ENCODE measurements at regions not wholly inside any gene's neighbourhood (a gene's known extent, or its start where the extent isn't known, plus 50 kb on each side); places are given as distances from the start of the nearest gene placed in this dataset.

DNA sequence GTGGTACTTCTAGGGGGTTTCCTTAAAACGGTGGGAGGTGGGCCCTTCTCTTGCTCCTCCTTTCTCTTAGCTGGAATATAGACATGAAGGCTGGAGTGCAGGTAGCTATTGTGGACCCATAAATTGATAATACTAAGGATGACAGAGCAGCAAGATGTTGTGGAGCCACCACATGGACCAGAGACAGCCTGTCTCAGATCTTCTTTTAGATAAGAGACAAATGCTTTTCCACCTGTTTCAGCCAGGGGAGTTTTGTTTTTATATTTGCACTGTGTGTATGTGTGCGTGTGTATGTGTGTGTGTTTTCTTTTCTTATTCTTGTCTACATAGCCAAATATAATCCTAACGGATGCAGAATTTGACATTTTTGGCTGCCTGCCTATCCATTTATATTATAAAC, 62.9 kb upstream of the HIF1A start:
- TF ChIP-seq POLR2AphosphoS5 (IDR thresholded peaks at IDR 0.05; ENCODE audit: low read depth, low read length) (no peak), POLR2A (IDR thresholded peaks at IDR 0.05; ENCODE audit: low read depth, low read length) (no peak), TAF1 (IDR thresholded peaks at IDR 0.05; ENCODE audit: low read depth, low read length) (no peak), SPI1 (IDR thresholded peaks at IDR 0.05; ENCODE audit: low read depth, low read length) (no peak), PAX5 (IDR thresholded peaks at IDR 0.05; ENCODE audit: insufficient read depth, low read length, severe bottlenecking) (no peak), POU2F2 (IDR thresholded peaks at IDR 0.05; ENCODE audit: low read depth, low read length) (no peak)
